Neural cell (in vitro differentiated cells): ENCODE measurements at regions not wholly inside any gene's neighbourhood (a gene's known extent, or its start where the extent isn't known, plus 50 kb on each side); places are given as distances from the start of the nearest gene placed in this dataset.

Source experiments
- H2AFZ ChIP-seq: fragments of 200-600, 300-800 bp; sonication (generic), shearing (Covaris generic); 2 replicates; pipeline ENCODE4 v1.6.0; 2014; ENCODE audit warnings: low read depth, mild to moderate bottlenecking, antibody characterized with exemption, low read length, moderate library complexity
- H3F3A ChIP-seq: fragments of 200-600 bp; shearing (Covaris generic); 2 replicates; pipeline ENCODE4 v1.6.1; 2016; ENCODE audit warnings: mild to moderate bottlenecking, moderate library complexity, mixed read lengths, antibody characterized with exemption, low read length; ENCODE audit not compliant: insufficient read depth, poor library complexity, severe bottlenecking
- H3K27ac ChIP-seq: fragments of 200-600, 300-800 bp; sonication (generic), shearing (Covaris generic); 2 replicates; pipeline ENCODE4 v1.5.1; 2014; ENCODE audit warnings: mild to moderate bottlenecking, low read length, moderate library complexity
- H3K27me3 ChIP-seq: fragments of 300-800, 200-600 bp; sonication (generic), shearing (Covaris generic); 2 replicates; pipeline ENCODE4 v1.6.0; 2014; ENCODE audit warnings: mild to moderate bottlenecking, low read depth, low read length, moderate library complexity; ENCODE audit not compliant: insufficient read depth
- H3K36me3 ChIP-seq: fragments of 300-800, 200-600 bp; sonication (generic), shearing (Covaris generic); 2 replicates; pipeline ENCODE4 v1.5.1; 2014; ENCODE audit warnings: mild to moderate bottlenecking, antibody characterized with exemption, low read length, moderate library complexity; ENCODE audit not compliant: insufficient read depth
- H3K4me2 ChIP-seq: fragments of 300-800, 200-600 bp; sonication (generic), shearing (Covaris generic); 2 replicates; pipeline ENCODE4 v1.6.0; 2014; ENCODE audit warnings: mild to moderate bottlenecking, low read length
- H3K4me3 ChIP-seq: fragments of 300-800, 200-600 bp; sonication (generic), shearing (Covaris generic); 2 replicates; pipeline ENCODE4 v1.5.1; 2014; ENCODE audit warnings: mild to moderate bottlenecking, low read length, moderate library complexity
- H3K79me2 ChIP-seq: fragments of 200-600 bp; shearing (Covaris generic); replicated peaks from 2 replicates; pipeline ENCODE4 v1.6.0; 2014; ENCODE audit warnings: mild to moderate bottlenecking, low read length, moderate library complexity; ENCODE audit not compliant: insufficient read depth
- H3K9ac ChIP-seq: fragments of 300-800, 200-600 bp; sonication (generic), shearing (Covaris generic); 2 replicates; pipeline ENCODE4 v1.6.1; 2016; ENCODE audit warnings: mild to moderate bottlenecking, low read length, mixed read lengths
- H3K9me2 ChIP-seq: fragments of 200-600 bp; shearing (Covaris generic); 2 replicates; pipeline ENCODE4 v1.6.1; 2016; ENCODE audit warnings: mild to moderate bottlenecking, low read length, mixed read lengths; ENCODE audit not compliant: insufficient read depth
- H3K9me3 ChIP-seq: fragments of 200-600, 300-800 bp; sonication (generic), shearing (Covaris generic); 2 replicates; pipeline ENCODE4 v1.6.1; 2016; ENCODE audit warnings: mild to moderate bottlenecking, mixed run types, low read length, moderate library complexity, mixed read lengths
- H4K20me1 ChIP-seq: fragments of 200-600 bp; shearing (Covaris generic); 2 replicates; pipeline ENCODE4 v1.6.1; 2016; ENCODE audit warnings: mild to moderate bottlenecking, mixed run types; ENCODE audit not compliant: insufficient read depth
- EP300 ChIP-seq: fragments of 450-650 bp; conservative IDR thresholded peaks from 2 replicates; pipeline ENCODE4 v1.6.1; 2014; ENCODE audit warnings: antibody characterized with exemption, mild to moderate bottlenecking, moderate library complexity; ENCODE audit not compliant: poor library complexity, severe bottlenecking
- EZH2 ChIP-seq: fragments of 200-600, 300-800 bp; shearing (Covaris generic), sonication (generic); IDR thresholded peaks from 2 replicates; pipeline ENCODE4 v1.6.1; 2014; ENCODE audit warnings: antibody characterized with exemption, low read length, borderline replicate concordance, mild to moderate bottlenecking; ENCODE audit not compliant: insufficient read depth, poor library complexity, severe bottlenecking
- MXI1 ChIP-seq: fragments of 450-650 bp; conservative IDR thresholded peaks from 2 replicates; pipeline ENCODE4 v1.6.1; 2014; ENCODE audit warnings: antibody characterized with exemption, mild to moderate bottlenecking; ENCODE audit not compliant: poor library complexity, severe bottlenecking
- POLR2AphosphoS5 ChIP-seq: IDR thresholded peaks from 2 replicates; pipeline ENCODE4 v1.6.1; 2012
- RAD21 ChIP-seq: fragments of 450-650 bp; conservative IDR thresholded peaks from 2 replicates; pipeline ENCODE4 v1.6.1; 2014; ENCODE audit warnings: antibody characterized with exemption, mild to moderate bottlenecking, moderate library complexity
- SMC3 ChIP-seq: fragments of 450-650 bp; conservative IDR thresholded peaks from 2 replicates; pipeline ENCODE4 v1.6.1; 2014; ENCODE audit warnings: antibody characterized with exemption, mild to moderate bottlenecking, moderate library complexity; ENCODE audit not compliant: poor library complexity
- TAF1 ChIP-seq: IDR thresholded peaks from 2 replicates; pipeline ENCODE4 v1.6.1; 2012; ENCODE audit warnings: low read depth
- TF ChIP-seq, protein P1 (sequence below): fragments of 450-650 bp; IDR thresholded peaks from 2 replicates; pipeline ENCODE4 v1.5.1; 2014; ENCODE audit warnings: antibody characterized with exemption, mild to moderate bottlenecking, moderate library complexity; ENCODE audit not compliant: poor library complexity, severe bottlenecking
- TF ChIP-seq, protein P2 (sequence below): IDR thresholded peaks from 2 replicates; pipeline ENCODE4 v1.6.1; 2012; ENCODE audit warnings: borderline replicate concordance

DNA sequence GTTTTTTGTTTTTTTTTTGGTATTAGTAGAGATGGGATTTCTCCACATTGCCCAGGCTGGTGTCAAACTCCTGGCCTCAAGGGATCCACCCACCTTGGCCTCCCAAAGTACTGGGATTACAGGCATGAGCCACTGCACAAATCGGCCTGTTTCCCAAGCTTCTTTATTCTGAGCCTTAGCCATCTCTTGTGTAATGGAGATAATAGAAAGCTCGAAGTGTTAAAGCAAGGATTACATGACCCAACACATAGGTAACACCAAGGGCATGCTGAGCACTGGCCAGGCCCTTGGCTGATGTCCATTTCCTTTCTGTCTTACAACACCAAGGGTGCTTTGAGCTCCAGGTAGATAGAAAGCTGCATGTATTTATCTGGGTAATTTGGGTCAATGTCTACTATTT is 187.8 kb upstream of the MEX3C start:
- Histone ChIP-seq H3K36me3 (no peaks in the 10 kb centered on the region), H3K4me3 (no peak overlapping the region), H3K9ac (no peak overlapping the region), H3K9me3 (no peaks in the 10 kb centered on the region), H3K79me2 (no peaks in the 10 kb centered on the region), H3K27me3 (no peaks in the 10 kb centered on the region), H3K9me2 (no peaks in the 10 kb centered on the region), H3K27ac (no peak overlapping the region), H3K4me2 (no peak overlapping the region), H3F3A (no peaks in the 10 kb centered on the region), H4K20me1 (no peaks in the 10 kb centered on the region), H2AFZ (no peak overlapping the region)
- TF ChIP-seq TAF1: no peak

DNA sequence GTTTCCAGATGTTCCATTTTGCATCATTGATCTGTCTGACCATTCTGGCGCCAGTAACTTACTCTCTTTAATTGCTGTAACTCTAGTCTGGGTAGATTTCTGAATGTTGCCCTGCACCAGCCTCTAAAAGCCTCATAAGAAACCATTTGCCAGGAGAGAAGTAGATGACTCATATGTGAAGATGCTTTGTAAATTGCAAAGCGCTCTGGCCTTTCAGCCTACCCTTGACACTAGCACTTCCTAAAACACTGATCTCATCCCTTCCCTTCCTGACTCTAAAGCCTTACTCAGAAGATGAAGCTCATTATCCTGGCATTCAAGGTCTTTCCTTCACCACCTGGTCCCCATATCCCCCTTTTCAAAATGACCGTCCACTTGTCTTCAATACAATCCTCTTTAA is 193.2 kb upstream of the MEX3C start:
- Histone ChIP-seq H3K4me2 (no peak overlapping the region), H3K9me3 (no peaks in the 10 kb centered on the region), H3K9ac (no peak overlapping the region), H3K27ac (no peak overlapping the region), H3K4me3 (no peak overlapping the region), H3K27me3 (no peaks in the 10 kb centered on the region), H3F3A (no peaks in the 10 kb centered on the region), H3K79me2 (no peaks in the 10 kb centered on the region), H3K9me2 (no peaks in the 10 kb centered on the region), H2AFZ (no peak overlapping the region), H3K36me3 (no peaks in the 10 kb centered on the region), H4K20me1 (no peaks in the 10 kb centered on the region)
- TF ChIP-seq, protein P1, sequence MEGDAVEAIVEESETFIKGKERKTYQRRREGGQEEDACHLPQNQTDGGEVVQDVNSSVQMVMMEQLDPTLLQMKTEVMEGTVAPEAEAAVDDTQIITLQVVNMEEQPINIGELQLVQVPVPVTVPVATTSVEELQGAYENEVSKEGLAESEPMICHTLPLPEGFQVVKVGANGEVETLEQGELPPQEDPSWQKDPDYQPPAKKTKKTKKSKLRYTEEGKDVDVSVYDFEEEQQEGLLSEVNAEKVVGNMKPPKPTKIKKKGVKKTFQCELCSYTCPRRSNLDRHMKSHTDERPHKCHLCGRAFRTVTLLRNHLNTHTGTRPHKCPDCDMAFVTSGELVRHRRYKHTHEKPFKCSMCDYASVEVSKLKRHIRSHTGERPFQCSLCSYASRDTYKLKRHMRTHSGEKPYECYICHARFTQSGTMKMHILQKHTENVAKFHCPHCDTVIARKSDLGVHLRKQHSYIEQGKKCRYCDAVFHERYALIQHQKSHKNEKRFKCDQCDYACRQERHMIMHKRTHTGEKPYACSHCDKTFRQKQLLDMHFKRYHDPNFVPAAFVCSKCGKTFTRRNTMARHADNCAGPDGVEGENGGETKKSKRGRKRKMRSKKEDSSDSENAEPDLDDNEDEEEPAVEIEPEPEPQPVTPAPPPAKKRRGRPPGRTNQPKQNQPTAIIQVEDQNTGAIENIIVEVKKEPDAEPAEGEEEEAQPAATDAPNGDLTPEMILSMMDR: no peak
- no peak for TF ChIP-seq RAD21
- no peak for TF ChIP-seq MXI1
- no peak for TF ChIP-seq EP300
- no peak for TF ChIP-seq TAF1
- TF ChIP-seq, protein P2, sequence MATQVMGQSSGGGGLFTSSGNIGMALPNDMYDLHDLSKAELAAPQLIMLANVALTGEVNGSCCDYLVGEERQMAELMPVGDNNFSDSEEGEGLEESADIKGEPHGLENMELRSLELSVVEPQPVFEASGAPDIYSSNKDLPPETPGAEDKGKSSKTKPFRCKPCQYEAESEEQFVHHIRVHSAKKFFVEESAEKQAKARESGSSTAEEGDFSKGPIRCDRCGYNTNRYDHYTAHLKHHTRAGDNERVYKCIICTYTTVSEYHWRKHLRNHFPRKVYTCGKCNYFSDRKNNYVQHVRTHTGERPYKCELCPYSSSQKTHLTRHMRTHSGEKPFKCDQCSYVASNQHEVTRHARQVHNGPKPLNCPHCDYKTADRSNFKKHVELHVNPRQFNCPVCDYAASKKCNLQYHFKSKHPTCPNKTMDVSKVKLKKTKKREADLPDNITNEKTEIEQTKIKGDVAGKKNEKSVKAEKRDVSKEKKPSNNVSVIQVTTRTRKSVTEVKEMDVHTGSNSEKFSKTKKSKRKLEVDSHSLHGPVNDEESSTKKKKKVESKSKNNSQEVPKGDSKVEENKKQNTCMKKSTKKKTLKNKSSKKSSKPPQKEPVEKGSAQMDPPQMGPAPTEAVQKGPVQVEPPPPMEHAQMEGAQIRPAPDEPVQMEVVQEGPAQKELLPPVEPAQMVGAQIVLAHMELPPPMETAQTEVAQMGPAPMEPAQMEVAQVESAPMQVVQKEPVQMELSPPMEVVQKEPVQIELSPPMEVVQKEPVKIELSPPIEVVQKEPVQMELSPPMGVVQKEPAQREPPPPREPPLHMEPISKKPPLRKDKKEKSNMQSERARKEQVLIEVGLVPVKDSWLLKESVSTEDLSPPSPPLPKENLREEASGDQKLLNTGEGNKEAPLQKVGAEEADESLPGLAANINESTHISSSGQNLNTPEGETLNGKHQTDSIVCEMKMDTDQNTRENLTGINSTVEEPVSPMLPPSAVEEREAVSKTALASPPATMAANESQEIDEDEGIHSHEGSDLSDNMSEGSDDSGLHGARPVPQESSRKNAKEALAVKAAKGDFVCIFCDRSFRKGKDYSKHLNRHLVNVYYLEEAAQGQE: no peak
- no peak for TF ChIP-seq SMC3
- TF ChIP-seq POLR2AphosphoS5: no peak
- TF ChIP-seq EZH2: no peak

- no peak for TF ChIP-seq EP300
- TF ChIP-seq SMC3: no peak
- TF ChIP-seq, protein P2: no peak
- TF ChIP-seq POLR2AphosphoS5: no peak
- no peak for TF ChIP-seq MXI1
- Histone ChIP-seq H3K27me3 (no peaks in the 10 kb centered on the region), H3F3A (no peaks in the 10 kb centered on the region), H3K4me2 (no peak overlapping the region), H3K27ac (no peak overlapping the region), H4K20me1 (no peaks in the 10 kb centered on the region), H3K4me3 (no peak overlapping the region), H3K9me2 (no peaks in the 10 kb centered on the region), H3K9ac (no peak overlapping the region), H3K36me3 (no peaks in the 10 kb centered on the region), H3K79me2 (no peaks in the 10 kb centered on the region), H3K9me3 (no peaks in the 10 kb centered on the region), H2AFZ (no peak overlapping the region)
Observed at GRCh38 chr18:51391215-51391614, 193.7 kb upstream of the MEX3C start.
